GM21737 (cell line): ENCODE measurements at regions not wholly inside any gene's neighbourhood (a gene's known extent, or its start where the extent isn't known, plus 50 kb on each side); places are given as distances from the start of the nearest gene placed in this dataset.

Experiments used
- ATAC-seq: cut with Tn5 transposase; IDR thresholded peaks from one replicate; pipeline ENCODE4 v1.9.1; 2021; ENCODE audit warnings: mild to moderate bottlenecking, moderate library complexity; ENCODE audit not compliant: unreplicated experiment

GRCh38 chr9:75607521-75607920 is 283.0 kb upstream of the PCSK5 start:
- ATAC-seq = no peak

DNA sequence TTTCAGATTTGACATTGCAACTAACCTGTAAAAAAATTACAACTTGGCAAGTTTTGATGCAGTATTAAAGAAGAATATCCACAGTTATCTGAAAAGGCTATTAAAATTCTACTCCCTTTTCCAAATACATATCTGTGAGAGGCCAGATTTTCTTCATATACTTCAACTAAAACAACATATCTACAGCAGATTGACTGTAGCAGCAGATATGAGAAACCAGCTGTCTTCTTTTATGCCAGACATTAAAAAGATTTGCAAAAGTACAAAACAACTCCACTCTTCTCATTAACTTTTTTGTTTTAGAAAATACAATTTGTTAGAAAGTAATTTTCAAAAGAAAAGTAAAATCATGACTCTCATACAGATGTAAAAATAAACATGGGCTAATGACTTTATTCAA is 281.1 kb upstream of the PCSK5 start:
- no peak for ATAC-seq

GRCh38 chr9:75610246-75610645 is 280.2 kb upstream of the PCSK5 start:
- ATAC-seq = no peak

DNA sequence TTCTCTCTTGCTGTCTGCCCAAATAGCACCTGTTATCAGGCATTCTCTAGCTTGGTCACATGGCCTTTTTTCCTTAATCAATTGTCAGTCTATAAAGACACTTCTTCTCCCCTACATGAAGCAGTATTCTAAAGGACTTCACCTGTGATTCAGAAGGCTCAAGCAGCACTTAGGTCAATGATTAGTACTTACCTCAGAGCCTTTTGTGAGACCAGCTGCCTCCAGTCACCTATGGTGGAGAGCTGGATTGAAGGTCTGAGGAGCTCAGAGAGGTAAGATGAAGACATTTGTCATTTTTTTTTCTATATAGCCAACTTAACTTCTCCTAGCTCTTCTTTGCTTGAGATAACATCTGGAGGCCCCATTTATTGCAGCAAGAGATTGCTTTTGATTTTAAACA is 278.3 kb upstream of the PCSK5 start:
- ATAC-seq = no peak

- ATAC-seq = no peak
These were observed 277.7 kb upstream of the PCSK5 start for GRCh38 chr9:75612754-75613153.

- ATAC-seq = no peak
These were observed 275.2 kb upstream of the PCSK5 start for GRCh38 chr9:75615284-75615683.

GRCh38 chr9:75616052-75616451 is 274.4 kb upstream of the PCSK5 start:
- no peak for ATAC-seq

DNA sequence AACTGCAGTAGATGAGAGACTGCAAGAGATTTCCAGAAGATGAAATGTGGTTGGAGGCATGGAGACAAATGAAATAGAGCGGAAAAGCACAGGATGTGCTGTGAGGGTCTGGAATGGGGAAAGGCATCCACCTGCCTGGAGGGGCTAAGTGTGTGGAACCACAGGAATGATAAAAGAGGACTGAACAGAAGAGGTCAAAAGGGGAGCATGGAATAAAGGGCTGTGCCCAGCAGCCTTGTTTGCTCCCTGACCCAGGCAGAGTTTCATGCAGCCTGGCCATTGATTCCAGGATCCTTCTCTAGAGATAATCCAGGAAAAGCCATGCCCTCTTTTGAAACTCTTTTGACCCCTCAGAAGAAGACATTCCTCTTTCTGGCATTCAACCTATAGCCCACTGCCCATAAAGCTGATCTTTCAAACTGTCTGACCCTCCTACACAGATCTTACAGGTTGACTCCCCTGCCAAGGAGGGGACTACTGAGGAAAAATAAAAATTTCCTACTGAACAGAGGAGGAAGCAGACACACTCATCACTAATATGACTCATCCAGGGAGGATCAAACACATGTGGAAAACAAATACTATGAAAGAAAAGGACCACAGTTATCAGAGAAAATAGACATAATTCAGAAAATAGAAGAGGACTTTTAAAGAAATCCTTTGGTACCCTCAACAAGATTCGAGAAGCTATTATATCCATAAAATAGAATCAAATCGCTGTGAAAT is 273.5 kb upstream of the PCSK5 start:
- no peak for ATAC-seq

GRCh38 chr9:75623462-75623861 is 267.0 kb upstream of the PCSK5 start:
- ATAC-seq = no peak

- no peak for ATAC-seq
These were observed 265.5 kb upstream of the PCSK5 start for GRCh38 chr9:75624998-75625397.

- no peak for ATAC-seq
These were observed 263.6 kb upstream of the PCSK5 start for GRCh38 chr9:75626860-75627259.

DNA sequence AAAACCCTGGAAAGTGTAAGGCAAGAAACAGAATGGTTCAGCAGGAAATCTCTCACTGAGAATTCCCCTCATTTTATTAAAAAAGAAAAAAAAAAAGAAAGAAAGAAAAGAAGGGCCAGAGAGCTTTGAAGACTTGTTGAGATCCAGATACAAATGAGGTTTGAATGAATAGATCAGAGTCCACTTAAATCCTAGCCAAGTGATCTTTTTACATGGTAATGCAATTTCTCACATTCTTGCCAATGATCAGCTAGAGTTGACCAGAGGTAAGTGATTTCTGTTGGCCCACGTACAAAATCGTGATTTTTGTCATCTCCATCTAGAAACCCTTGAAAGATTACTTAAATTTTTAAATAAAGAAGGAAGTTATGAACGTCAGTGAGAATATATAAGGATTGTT is 261.5 kb upstream of the PCSK5 start:
- no peak for ATAC-seq

GRCh38 chr9:75633451-75634057 is 256.9 kb upstream of the PCSK5 start:
- no peak for ATAC-seq

- ATAC-seq = no peak
These were observed 253.9 kb upstream of the PCSK5 start for GRCh38 chr9:75636427-75637045.

GRCh38 chr9:75639971-75640610 is 250.4 kb upstream of the PCSK5 start:
- no peak for ATAC-seq

- ATAC-seq = no peak
These were observed 248.0 kb upstream of the PCSK5 start for GRCh38 chr9:75642522-75642921.

DNA sequence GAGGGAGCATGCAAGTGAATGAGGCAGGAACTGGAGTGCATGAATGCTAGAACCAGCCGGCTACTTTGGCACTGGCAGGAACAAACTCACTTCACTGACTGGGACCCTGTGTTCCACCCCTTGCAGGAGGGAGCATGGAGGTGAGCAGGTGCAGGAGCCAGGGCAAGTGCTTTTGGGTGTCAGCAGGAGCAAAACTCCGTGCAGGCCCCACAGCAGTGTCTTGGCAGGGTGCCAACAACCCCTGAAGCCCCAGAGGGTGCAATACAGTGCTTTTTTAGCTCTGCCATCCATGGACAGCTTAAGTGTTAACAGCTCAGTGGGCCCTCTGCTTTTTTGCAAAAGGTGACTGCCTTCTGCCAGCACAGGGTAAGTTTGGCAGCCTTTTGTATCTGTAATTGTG is 245.8 kb upstream of the PCSK5 start:
- ATAC-seq = no peak

- no peak for ATAC-seq
These were observed 242.4 kb upstream of the PCSK5 start for GRCh38 chr9:75648034-75648433.

DNA sequence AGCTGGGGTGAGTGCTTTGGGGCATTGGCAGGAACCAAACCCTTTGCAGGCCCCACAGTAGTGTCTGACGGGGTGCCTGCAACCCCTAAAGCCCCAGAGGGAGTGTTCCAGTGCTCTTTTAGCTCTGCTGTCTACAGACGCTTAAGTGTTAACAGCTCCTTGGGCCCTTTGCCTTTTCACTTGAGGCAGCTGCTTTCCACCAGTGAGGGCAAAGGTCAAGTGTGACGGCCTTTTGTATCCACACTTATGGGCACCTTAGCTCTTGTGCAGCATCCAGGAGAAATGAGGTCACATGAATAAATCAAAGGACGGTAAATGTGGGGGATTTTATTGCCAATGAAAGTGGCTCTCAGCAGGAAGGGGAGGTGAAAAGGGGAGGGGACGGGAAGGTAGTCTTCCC is 241.4 kb upstream of the PCSK5 start:
- ATAC-seq = no peak

GRCh38 chr9:75651709-75652108 is 238.8 kb upstream of the PCSK5 start:
- no peak for ATAC-seq

DNA sequence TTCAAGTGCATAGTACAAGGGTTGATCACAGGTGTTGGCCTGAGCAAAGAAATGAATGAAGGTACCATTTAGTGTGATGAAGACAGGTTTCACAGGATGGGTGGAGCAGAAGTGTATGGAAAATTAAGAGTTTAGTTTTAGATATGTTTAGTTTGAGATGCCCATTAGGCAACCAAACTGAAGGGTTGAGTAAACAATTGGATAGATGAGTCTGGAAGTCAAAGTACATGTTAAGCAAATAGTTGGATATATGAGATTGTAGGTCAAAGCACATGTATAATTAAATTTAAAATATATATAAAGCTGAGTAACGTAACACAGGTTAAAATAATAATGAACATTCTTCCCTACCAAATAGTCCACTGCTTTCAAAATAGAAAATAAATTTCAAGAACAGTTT is 237.1 kb upstream of the PCSK5 start:
- ATAC-seq = no peak

- ATAC-seq = no peak
These were observed 236.7 kb upstream of the PCSK5 start for GRCh38 chr9:75653750-75654149.
